Trophoblast cell (in vitro differentiated cells and primary cell): ENCODE measurements at regions not wholly inside any gene's neighbourhood (a gene's known extent, or its start where the extent isn't known, plus 50 kb on each side); places are given as distances from the start of the nearest gene placed in this dataset.
"Not testable (repeated sequence)": the region's sequence is repeated elsewhere in the genome, so short reads cannot be mapped to it uniquely, and the experiment has no call there.

Experiments used
- DNase-seq, 2 donors: peaks; one replicate each; pipeline ENCODE4 v3.0.0-alpha.2; 2016
- H2AFZ ChIP-seq: 2 replicates; pipeline ENCODE4 v1.6.1; 2013; ENCODE audit warnings: low read length, moderate library complexity, mild to moderate bottlenecking; ENCODE audit not compliant: insufficient read depth, poor library complexity
- H2AK5ac ChIP-seq: 2 replicates; pipeline ENCODE4 v1.6.1; 2013; ENCODE audit warnings: mild to moderate bottlenecking, low read length
- H2BK120ac ChIP-seq: 2 replicates; pipeline ENCODE4 v1.6.1; 2013; ENCODE audit warnings: low read length, mild to moderate bottlenecking, moderate library complexity; ENCODE audit not compliant: insufficient read depth, poor library complexity
- H2BK12ac ChIP-seq: 2 replicates; pipeline ENCODE4 v1.6.1; 2013; ENCODE audit warnings: mild to moderate bottlenecking, low read length, moderate library complexity
- H2BK5ac ChIP-seq: 2 replicates; pipeline ENCODE4 v1.6.1; 2013; ENCODE audit warnings: low read length, low read depth, moderate library complexity, mild to moderate bottlenecking; ENCODE audit not compliant: poor library complexity
- H3K14ac ChIP-seq: 2 replicates; pipeline ENCODE4 v1.6.1; 2013; ENCODE audit warnings: mild to moderate bottlenecking, low read length
- H3K18ac ChIP-seq: 2 replicates; pipeline ENCODE4 v1.6.1; 2013; ENCODE audit warnings: mild to moderate bottlenecking, low read length
- H3K23ac ChIP-seq: 2 replicates; pipeline ENCODE4 v1.6.1; 2013; ENCODE audit warnings: low read length
- H3K27ac ChIP-seq: 2 replicates; pipeline ENCODE4 v1.5.1; 2013; ENCODE audit warnings: low read depth, mild to moderate bottlenecking, inconsistent platforms, low read length, moderate library complexity
- H3K27me3 ChIP-seq: 2 replicates; pipeline ENCODE4 v1.6.1; 2013; ENCODE audit warnings: inconsistent platforms, mild to moderate bottlenecking, low read length, moderate library complexity; ENCODE audit not compliant: insufficient read depth
- H3K36me3 ChIP-seq, 2 experiments: 1 replicate in 1 of 2; 2 replicates in 1 of 2; pipeline ENCODE4 v1.6.1; 2013; ENCODE audit warnings: low read length in 2 of 2, mild to moderate bottlenecking in 2 of 2, moderate library complexity in 1 of 2; ENCODE audit not compliant: insufficient read depth in 2 of 2, control insufficient read depth in 1 of 2
- H3K4ac ChIP-seq: 2 replicates; pipeline ENCODE4 v1.6.1; 2013; ENCODE audit warnings: low read depth, mild to moderate bottlenecking, low read length, moderate library complexity
- H3K4me1 ChIP-seq, 2 experiments: 1 replicate in 1 of 2; 2 replicates in 1 of 2; pipeline ENCODE4 v1.6.1; 2013; ENCODE audit warnings: low read length in 2 of 2, mild to moderate bottlenecking in 2 of 2, moderate library complexity in 1 of 2; ENCODE audit not compliant: insufficient read depth in 2 of 2, control insufficient read depth in 1 of 2
- H3K4me2 ChIP-seq: 2 replicates; pipeline ENCODE4 v1.6.1; 2013; ENCODE audit warnings: inconsistent platforms, mild to moderate bottlenecking, low read length, moderate library complexity
- H3K4me3 ChIP-seq: 2 replicates; pipeline ENCODE4 v1.5.1; 2013; ENCODE audit warnings: mild to moderate bottlenecking, low read depth, low read length, inconsistent platforms
- H3K79me1 ChIP-seq: one replicate; pipeline ENCODE4 v1.6.1; 2013; ENCODE audit warnings: low read length
- H3K79me2 ChIP-seq: 2 replicates; pipeline ENCODE4 v1.6.1; 2013; ENCODE audit warnings: low read length, mild to moderate bottlenecking; ENCODE audit not compliant: control insufficient read depth, insufficient read depth, poor library complexity
- H3K9ac ChIP-seq: 2 replicates; pipeline ENCODE4 v1.6.1; 2013; ENCODE audit warnings: mild to moderate bottlenecking, low read length
- H3K9me3 ChIP-seq: 2 replicates; pipeline ENCODE4 v1.6.1; 2013; ENCODE audit warnings: low read depth, mild to moderate bottlenecking, control low read depth, inconsistent platforms, low read length; ENCODE audit not compliant: insufficient read depth
- H4K12ac ChIP-seq: 2 replicates; pipeline ENCODE4 v1.6.1; 2013; ENCODE audit warnings: low read depth, mild to moderate bottlenecking, low read length, moderate library complexity
- H4K8ac ChIP-seq: 2 replicates; pipeline ENCODE4 v1.6.1; 2013; ENCODE audit warnings: low read depth, mild to moderate bottlenecking, low read length, moderate library complexity
- H4K91ac ChIP-seq: one replicate; pipeline ENCODE4 v1.6.1; 2013; ENCODE audit warnings: low read depth, mild to moderate bottlenecking, low read length, moderate library complexity
- WGBS: extraction: QIAGEN DNeasy Blood & Tissue Kit; methylation state at CpG from one replicate; pipeline ENCODE4 v1.1.7; 2013; ENCODE audit warnings: missing lambda C conversion rate; ENCODE audit not compliant: insufficient read length, insufficient coverage; ENCODE audit errors: extremely low coverage; 5-methylcytosine and 5-hydroxymethylcytosine counted together

- no peak overlapping the region for H2BK5ac ChIP-seq
- no peak overlapping the region for H4K8ac ChIP-seq
- no peak overlapping the region for H2AFZ ChIP-seq
- H4K91ac ChIP-seq = no peak overlapping the region
- no peaks in the 10 kb centered on the region for H3K4me1 ChIP-seq
- H3K79me2 ChIP-seq = no peaks in the 10 kb centered on the region
- no peak overlapping the region for H3K18ac ChIP-seq
- no peak overlapping the region for H3K14ac ChIP-seq
- no peaks in the 10 kb centered on the region for H3K79me1 ChIP-seq
- H3K23ac ChIP-seq = no peak overlapping the region
- no peak overlapping the region for H3K4ac ChIP-seq
- no peak overlapping the region for H2AK5ac ChIP-seq
- H4K12ac ChIP-seq = no peak overlapping the region
- DNase-seq = no peak
- H3K27me3 ChIP-seq = no peaks in the 10 kb centered on the region
- no peaks in the 10 kb centered on the region for H3K36me3 ChIP-seq
- H3K4me3 ChIP-seq = no peak overlapping the region
- H2BK12ac ChIP-seq = no peak overlapping the region
- no peak overlapping the region for H3K9ac ChIP-seq
- no CpG with 5 or more reads among the region's 5 CpGs for WGBS
- H2BK120ac ChIP-seq = no peak overlapping the region
- no peak overlapping the region for H3K4me2 ChIP-seq
- no peak overlapping the region for H3K27ac ChIP-seq
- H3K9me3 ChIP-seq = no peaks in the 10 kb centered on the region
Measured at GRCh38 chr3:157912514-157913451, 193.4 kb downstream of the SHOX2 start.

GRCh38 chr3:157906627-157907026 is 199.6 kb downstream of the SHOX2 start:
- no peak overlapping the region for H4K12ac ChIP-seq
- H3K79me1 ChIP-seq = no peaks in the 10 kb centered on the region
- H3K36me3 ChIP-seq = no peaks in the 10 kb centered on the region
- no peaks in the 10 kb centered on the region for H3K9me3 ChIP-seq
- no peak overlapping the region for H3K4ac ChIP-seq
- DNase-seq = no peak
- no peak overlapping the region for H2BK12ac ChIP-seq
- H3K4me1 ChIP-seq = no peaks in the 10 kb centered on the region
- no peak overlapping the region for H3K9ac ChIP-seq
- H3K4me2 ChIP-seq = no peak overlapping the region
- no peak overlapping the region for H4K8ac ChIP-seq
- no peaks in the 10 kb centered on the region for H3K27me3 ChIP-seq
- no peaks in the 10 kb centered on the region for H3K79me2 ChIP-seq
- H3K14ac ChIP-seq = no peak overlapping the region
- no peak overlapping the region for H3K23ac ChIP-seq
- no peak overlapping the region for H2BK5ac ChIP-seq
- H2AK5ac ChIP-seq = no peak overlapping the region
- H3K27ac ChIP-seq = no peak overlapping the region
- H3K4me3 ChIP-seq = no peak overlapping the region
- no peak overlapping the region for H2BK120ac ChIP-seq
- H3K18ac ChIP-seq = no peak overlapping the region
- no peak overlapping the region for H2AFZ ChIP-seq
- H4K91ac ChIP-seq = no peak overlapping the region

GRCh38 chr3:157905885-157906284 is 200.3 kb downstream of the SHOX2 start:
- Histone ChIP-seq H3K23ac (no peak overlapping the region), H3K4me1 (no peaks in the 10 kb centered on the region), H3K4ac (no peak overlapping the region), H3K9ac (no peak overlapping the region), H3K79me2 (no peaks in the 10 kb centered on the region), H3K4me2 (no peak overlapping the region), H2BK12ac (no peak overlapping the region), H3K79me1 (no peaks in the 10 kb centered on the region), H3K36me3 (no peaks in the 10 kb centered on the region), H3K9me3 (no peaks in the 10 kb centered on the region), H2BK120ac (no peak overlapping the region), H4K8ac (no peak overlapping the region), H3K27me3 (no peaks in the 10 kb centered on the region), H3K4me3 (no peak overlapping the region), H3K18ac (no peak overlapping the region), H3K14ac (no peak overlapping the region), H2AFZ (no peak overlapping the region), H2AK5ac (no peak overlapping the region), H2BK5ac (no peak overlapping the region), H3K27ac (no peak overlapping the region), H4K91ac (no peak overlapping the region), H4K12ac (no peak overlapping the region)
- no peak for DNase-seq
- WGBS = no CpG with 5 or more reads among the region's 1 CpG

- not testable (repeated sequence) for H3K4me2 ChIP-seq, H3K27ac ChIP-seq, H2AFZ ChIP-seq, H2BK12ac ChIP-seq, H4K8ac ChIP-seq, H2BK120ac ChIP-seq, H3K4me3 ChIP-seq, H3K4ac ChIP-seq, H3K18ac ChIP-seq, H3K9ac ChIP-seq, H3K27me3 ChIP-seq, H3K4me1 ChIP-seq, H3K79me2 ChIP-seq, H3K9me3 ChIP-seq, H3K36me3 ChIP-seq, H3K14ac ChIP-seq, H4K91ac ChIP-seq, H2BK5ac ChIP-seq, H3K23ac ChIP-seq, DNase-seq, H4K12ac ChIP-seq, H3K79me1 ChIP-seq, H2AK5ac ChIP-seq
- no CpG with 5 or more reads among the region's 4 CpGs for WGBS
Measured at GRCh38 chr3:157902680-157903079, 203.5 kb downstream of the SHOX2 start.
